Endothelial cell of umbilical vein (primary cell): ENCODE measurements at regions not wholly inside any gene's neighbourhood (a gene's known extent, or its start where the extent isn't known, plus 50 kb on each side); places are given as distances from the start of the nearest gene placed in this dataset.

ENCODE experiments used
- BruUV-seq: library from RNA; stranded (reverse); fragments of 400-500 nt; replicated peaks from 2 replicates; lab custom pipeline; 2021; lab: Mats Ljungman, UMichigan
- CTCF ChIA-PET: fragments of 300-600, 350-600 bp; sonication (Branson Sonifier 250); formaldehyde crosslinking; loops from one replicate; lab custom pipeline; 2021; ENCODE audit warnings: antibody characterized with exemption, inconsistent platforms; lab: Charles Lee
- POLR2A ChIA-PET: fragments of 300-600, 350-600 bp; sonication (Branson Sonifier 250); formaldehyde crosslinking; loops from one replicate; lab custom pipeline; 2021; ENCODE audit warnings: antibody characterized with exemption, inconsistent platforms; lab: Charles Lee
- DNase-seq: peaks from one replicate; pipeline ENCODE4 v3.0.0-alpha.2; 2011; ENCODE audit warnings: low read depth, low spot score
- FAIRE-seq: peaks from 2 replicates; lab custom pipeline; 2011; peaks lifted over from hg19 to GRCh38; lab: Jason Lieb, UNC
- H2AFZ ChIP-seq: 2 replicates; pipeline ENCODE4 v1.6.0; 2012; ENCODE audit warnings: low read depth, low read length, control low read depth, inconsistent platforms
- H3K27ac ChIP-seq: 2 replicates; pipeline ENCODE4 v1.5.1; 2011; ENCODE audit warnings: low read depth, mild to moderate bottlenecking, control low read depth, low read length, moderate library complexity; ENCODE audit not compliant: insufficient read depth
- H3K27me3 ChIP-seq, 2 experiments: 2 replicates each; pipeline versions ENCODE4 v1.6.0 to v1.6.1; 2011; ENCODE audit warnings: low read length in 2 of 2, mixed read lengths in 1 of 2; ENCODE audit not compliant: control insufficient read depth in 2 of 2, insufficient read depth in 2 of 2
- H3K36me3 ChIP-seq, 2 experiments: 2 replicates in 1 of 2; 3 replicates in 1 of 2; pipeline ENCODE4 v1.5.1; 2011; ENCODE audit warnings: low read length in 2 of 2, mild to moderate bottlenecking in 1 of 2, moderate library complexity in 1 of 2; ENCODE audit not compliant: control insufficient read depth in 2 of 2, insufficient read depth in 2 of 2; ENCODE audit errors: extremely low read depth in 1 of 2
- H3K4me1 ChIP-seq: 3 replicates; pipeline ENCODE4 v1.5.1; 2011; ENCODE audit warnings: mild to moderate bottlenecking, low read length; ENCODE audit not compliant: control insufficient read depth, insufficient read depth; ENCODE audit errors: extremely low read depth
- H3K4me2 ChIP-seq: 2 replicates; pipeline ENCODE4 v1.6.1; 2011; ENCODE audit warnings: low read length, control low read depth, mixed read lengths; ENCODE audit not compliant: insufficient read depth
- H3K4me3 ChIP-seq, 3 experiments: fragments of 200-600 bp in 1 of 3; sonication (generic), shearing (Covaris generic) in 1 of 3; replicated peaks in 1 of 3; 2 replicates each; pipeline ENCODE4 v1.5.1; 2011 to 2016; ENCODE audit warnings: control low read depth in 3 of 3, low read length in 3 of 3, mild to moderate bottlenecking in 2 of 3, inconsistent platforms in 1 of 3, low read depth in 1 of 3, moderate library complexity in 1 of 3; ENCODE audit not compliant: insufficient read depth in 1 of 3
- H3K79me2 ChIP-seq: 2 replicates; pipeline ENCODE4 v1.6.0; 2012; ENCODE audit warnings: low read length, inconsistent platforms; ENCODE audit not compliant: control insufficient read depth, insufficient read depth
- H3K9ac ChIP-seq: replicated peaks from 2 replicates; pipeline ENCODE3; 2011; ENCODE audit warnings: low read length, control low read depth; ENCODE audit not compliant: insufficient read depth; ENCODE audit errors: extremely low read depth
- H3K9me1 ChIP-seq: replicated peaks from 3 replicates; pipeline ENCODE4 v1.6.0; 2011; ENCODE audit warnings: mild to moderate bottlenecking, low read length; ENCODE audit not compliant: control insufficient read depth, insufficient read depth; ENCODE audit errors: extremely low read depth
- H3K9me3 ChIP-seq: replicated peaks from 2 replicates; pipeline ENCODE4 v1.5.1; 2012; ENCODE audit warnings: low read length, inconsistent platforms; ENCODE audit not compliant: control insufficient read depth, insufficient read depth
- H4K20me1 ChIP-seq: replicated peaks from 2 replicates; pipeline ENCODE3; 2011; ENCODE audit warnings: mild to moderate bottlenecking, low read length; ENCODE audit not compliant: control insufficient read depth, insufficient read depth; ENCODE audit errors: extremely low read depth
- CTCF ChIP-seq, 2 donors: IDR thresholded peaks; 1 replicate in 1 of 2; 2 replicates in 1 of 2; pipeline ENCODE4 v1.5.1; 2011; ENCODE audit warnings: low read length in 2 of 2, mild to moderate bottlenecking in 2 of 2, moderate library complexity in 2 of 2, control low read depth in 1 of 2, inconsistent platforms in 1 of 2, low read depth in 1 of 2; ENCODE audit not compliant: insufficient read depth in 1 of 2; ENCODE audit errors: extremely low read depth in 1 of 2
- EZH2 ChIP-seq: IDR thresholded peaks from 2 replicates; pipeline ENCODE4 v1.6.1; 2012; ENCODE audit warnings: borderline replicate concordance, low read depth, mild to moderate bottlenecking, moderate library complexity, low read length, inconsistent platforms; ENCODE audit not compliant: severe bottlenecking
- FOS ChIP-seq: IDR thresholded peaks from 2 replicates; pipeline ENCODE4 v1.6.1; 2011; ENCODE audit warnings: mild to moderate bottlenecking, low read length, moderate library complexity, borderline replicate concordance; ENCODE audit not compliant: insufficient read depth
- GATA2 ChIP-seq: IDR thresholded peaks from 2 replicates; pipeline ENCODE4 v1.7.0; 2011; ENCODE audit warnings: low read depth, mild to moderate bottlenecking, moderate library complexity, mixed read lengths, low read length; ENCODE audit not compliant: insufficient read length, insufficient read depth
- JUN ChIP-seq: IDR thresholded peaks from 2 replicates; pipeline ENCODE4 v1.6.1; 2011; ENCODE audit warnings: borderline replicate concordance, low read depth; ENCODE audit not compliant: insufficient read length, insufficient read depth
- MAX ChIP-seq: IDR thresholded peaks from 2 replicates; pipeline ENCODE4 v1.6.1; 2011; ENCODE audit not compliant: insufficient read depth, insufficient read length
- MYC ChIP-seq: IDR thresholded peaks from one replicate; pipeline ENCODE4 v1.6.1; 2011; ENCODE audit warnings: mild to moderate bottlenecking, low read depth, low read length
- POLR2A ChIP-seq: IDR thresholded peaks from 2 replicates; pipeline ENCODE4 v1.6.1; 2012; ENCODE audit warnings: low read depth, mild to moderate bottlenecking, control low read depth, low read length
- POLR2AphosphoS5 ChIP-seq: IDR thresholded peaks from 2 replicates; pipeline ENCODE4 v1.6.1; 2012; ENCODE audit warnings: low read depth, mild to moderate bottlenecking, control low read depth, low read length, moderate library complexity; ENCODE audit not compliant: insufficient read depth
- dilution Hi-C: fragments of 300-500 bp; cut with MboI; formaldehyde crosslinking; loops from one replicate; pipeline ENCODE4 v1.15.0; 2019; ENCODE audit warnings: low sequenced_read_pairs; ENCODE audit not compliant: extremely low pct_ligation_motif_present
- intact Hi-C: fragments of 100-400 bp; cut with micrococcal nuclease; formaldehyde crosslinking; loops from one replicate; pipeline ENCODE4 v1.10.0; 2022

- Histone ChIP-seq H4K20me1 (no peaks in the 10 kb centered on the region), H3K4me3 (no peak overlapping the region), H3K36me3 (no peaks in the 10 kb centered on the region), H3K4me1 (no peaks in the 10 kb centered on the region), H3K27ac (no peak overlapping the region), H2AFZ (no peak overlapping the region), H3K4me2 (no peak overlapping the region), H3K27me3 (no peaks in the 10 kb centered on the region), H3K9ac (no peak overlapping the region), H3K9me3 (no peaks in the 10 kb centered on the region), H3K79me2 (no peaks in the 10 kb centered on the region), H3K9me1 (no peaks in the 10 kb centered on the region)
- no TSS peak for BruUV-seq
- FAIRE-seq (no peak), DNase-seq (no peak)
- TF ChIP-seq POLR2A (no peak), POLR2AphosphoS5 (no peak), EZH2 (no peak), CTCF (IDR thresholded peaks at IDR 0.05; ENCODE audit: extremely low read depth in 1 of 2, insufficient read depth in 1 of 2, low read depth in 1 of 2, low read length in 2 of 2) (no peak), JUN (no peak), FOS (no peak), MAX (no peak), MYC (no peak), GATA2 (no peak)
- intact Hi-C loops = no loop called here
- ChIA-PET POLR2A (no interaction called here), CTCF (interaction anchor here (0.6 to 1.1 kb wide), 2 partner anchors 8 to 9 kb away, joined by 3 read pairs; no protein-coding TSS in a partner anchor)
- dilution Hi-C loops = no loop called here
Observed at GRCh38 chr6:126620719-126621118, 280.8 kb downstream of the CENPW start.
